HG02588 (cell line): ENCODE measurements at regions not wholly inside any gene's neighbourhood (a gene's known extent, or its start where the extent isn't known, plus 50 kb on each side); places are given as distances from the start of the nearest gene placed in this dataset.
A peak's percentile ranks its signal among the peaks of the same experiment; 100 is the strongest.
"Not testable (repeated sequence)": the region's sequence is repeated elsewhere in the genome, so short reads cannot be mapped to it uniquely, and the experiment has no call there.

Source experiments
- ATAC-seq: cut with Tn5 transposase; IDR thresholded peaks from one replicate; pipeline ENCODE4 v1.9.1; 2021; ENCODE audit warnings: mild to moderate bottlenecking, moderate library complexity; ENCODE audit not compliant: unreplicated experiment

GRCh38 chr1:192862271-192862670, 53.4 kb downstream of the RGS2 start:
- no peak for ATAC-seq

DNA sequence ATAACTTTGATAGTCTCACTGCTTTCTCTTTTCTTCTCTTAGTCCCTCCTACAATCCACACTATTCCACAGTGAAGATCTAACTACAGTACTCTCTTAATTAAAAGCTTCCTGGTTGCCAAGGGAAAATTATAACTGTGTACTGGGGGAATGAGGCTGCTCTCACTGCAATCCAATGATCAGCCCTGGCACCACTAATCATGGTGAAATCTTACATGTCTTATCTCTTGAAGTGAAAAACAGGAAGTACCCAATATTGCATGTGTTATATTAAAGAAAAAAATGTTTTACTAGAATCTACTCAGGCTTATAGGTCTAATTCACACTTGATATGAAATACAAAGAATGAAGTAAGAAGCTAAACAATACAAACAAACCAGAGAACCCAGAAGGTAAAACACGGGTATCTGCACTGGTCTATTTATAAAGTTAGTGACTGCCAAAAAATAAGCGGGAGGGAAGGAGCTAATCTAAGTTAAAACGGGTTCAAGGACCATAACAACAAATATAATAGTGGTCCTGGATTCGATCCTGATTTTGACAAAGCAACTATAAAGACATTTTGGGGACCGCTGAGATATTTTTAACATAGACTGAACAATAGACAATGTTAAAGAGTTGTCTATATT, 57.5 kb downstream of the RGS2 start:
- ATAC-seq: no peak

DNA sequence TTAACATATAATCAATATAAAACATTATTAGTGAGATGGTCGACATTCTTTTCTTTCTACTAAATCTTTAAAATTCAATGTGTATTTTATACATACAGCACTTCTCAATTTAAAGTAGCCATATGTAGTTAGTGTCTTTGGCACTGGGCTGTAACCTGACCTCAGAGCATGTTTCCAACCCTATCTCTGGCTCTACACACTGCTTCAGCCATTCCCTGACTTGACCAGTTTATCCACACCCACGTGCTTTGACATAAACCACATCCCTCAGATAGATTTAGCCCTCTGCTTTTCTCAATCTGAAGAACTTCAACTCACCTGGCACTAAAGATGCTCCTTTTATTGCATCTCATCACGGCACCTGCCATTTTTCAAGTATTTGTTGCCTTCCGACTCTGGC, 58.3 kb downstream of the RGS2 start:
- ATAC-seq: no peak

GRCh38 chr1:192869308-192869940, 60.6 kb downstream of the RGS2 start:
- no peak for ATAC-seq

DNA sequence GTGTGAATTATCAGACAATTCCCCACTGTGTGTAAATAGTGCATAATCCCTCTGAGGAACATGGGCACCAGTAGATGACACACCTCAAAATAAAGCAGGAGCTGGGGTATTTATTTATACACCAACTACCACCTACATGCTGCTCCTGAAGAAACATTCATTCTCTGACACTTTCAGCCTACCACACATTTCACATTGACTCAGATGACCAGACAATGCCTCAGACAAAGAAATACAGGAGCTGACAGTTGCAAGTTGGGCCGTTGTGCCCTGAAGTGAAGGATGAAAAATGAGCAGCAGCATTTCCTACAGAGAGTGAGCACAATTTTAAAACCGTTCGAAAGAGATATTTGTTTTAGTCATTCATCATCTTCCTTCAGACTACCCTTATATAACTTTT, 63.2 kb downstream of the RGS2 start:
- no peak for ATAC-seq

- ATAC-seq: no peak
Measured at GRCh38 chr1:192873836-192874235, 65.0 kb downstream of the RGS2 start.

- ATAC-seq: no peak
Measured at GRCh38 chr1:192876633-192877032, 67.8 kb downstream of the RGS2 start.

DNA sequence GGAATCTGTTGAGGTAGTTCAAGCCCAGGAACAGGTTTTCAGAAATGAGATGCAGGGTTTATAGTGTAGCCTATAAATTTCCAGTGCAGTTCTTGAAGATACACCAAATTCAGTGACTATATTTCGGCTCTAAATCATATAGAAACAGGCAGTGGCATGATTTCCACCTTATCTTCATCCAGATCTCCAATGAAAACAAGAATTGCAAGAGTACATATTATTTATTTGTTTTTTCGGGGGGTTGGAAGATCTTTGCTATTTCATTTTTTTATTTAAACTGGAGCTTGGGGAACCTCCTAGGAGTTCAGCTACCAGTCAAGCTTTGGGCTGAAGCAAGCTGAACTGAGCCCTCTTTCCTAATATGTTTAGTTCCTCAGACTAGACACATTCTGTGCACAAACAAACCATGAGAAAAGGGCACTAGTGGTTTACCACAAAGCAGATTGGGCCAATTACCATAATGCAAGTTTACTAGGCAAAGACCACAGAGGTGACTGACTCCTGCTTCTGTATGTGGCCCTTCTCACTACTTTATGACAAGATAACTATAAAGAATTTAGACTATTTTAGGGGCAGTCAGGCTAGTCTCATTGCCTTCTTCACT, 68.5 kb downstream of the RGS2 start:
- ATAC-seq: peak; percentile 54

GRCh38 chr1:192878249-192878648, 69.4 kb downstream of the RGS2 start:
- no peak for ATAC-seq

GRCh38 chr1:192879406-192879805, 70.6 kb downstream of the RGS2 start:
- no peak for ATAC-seq

GRCh38 chr1:192880231-192880630, 71.4 kb downstream of the RGS2 start:
- no peak for ATAC-seq

GRCh38 chr1:192884241-192884640, 75.4 kb downstream of the RGS2 start:
- ATAC-seq: no peak

- not testable (repeated sequence) for ATAC-seq
Measured at GRCh38 chr1:192885387-192885786, 76.5 kb downstream of the RGS2 start.

GRCh38 chr1:192887426-192887825, 78.6 kb downstream of the RGS2 start:
- no peak for ATAC-seq

DNA sequence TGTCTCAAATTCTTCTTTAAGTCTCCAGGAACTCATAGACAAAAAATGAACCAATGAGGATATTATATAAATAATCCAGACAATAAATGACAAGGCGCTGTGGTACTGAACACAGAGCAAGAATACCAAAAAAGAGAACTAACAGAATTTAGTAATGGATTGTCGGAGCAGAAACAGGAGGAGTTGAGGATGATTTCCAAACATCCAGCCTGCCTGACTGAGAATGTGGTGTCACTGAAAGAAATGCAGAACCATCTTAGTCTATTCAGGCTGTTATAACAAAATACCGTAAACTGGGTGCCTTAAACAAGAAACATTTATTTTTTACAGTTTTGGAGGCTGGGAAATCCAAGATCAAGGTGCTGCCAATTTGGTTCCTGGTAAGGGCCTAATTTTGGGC, 79.7 kb downstream of the RGS2 start:
- ATAC-seq: no peak

DNA sequence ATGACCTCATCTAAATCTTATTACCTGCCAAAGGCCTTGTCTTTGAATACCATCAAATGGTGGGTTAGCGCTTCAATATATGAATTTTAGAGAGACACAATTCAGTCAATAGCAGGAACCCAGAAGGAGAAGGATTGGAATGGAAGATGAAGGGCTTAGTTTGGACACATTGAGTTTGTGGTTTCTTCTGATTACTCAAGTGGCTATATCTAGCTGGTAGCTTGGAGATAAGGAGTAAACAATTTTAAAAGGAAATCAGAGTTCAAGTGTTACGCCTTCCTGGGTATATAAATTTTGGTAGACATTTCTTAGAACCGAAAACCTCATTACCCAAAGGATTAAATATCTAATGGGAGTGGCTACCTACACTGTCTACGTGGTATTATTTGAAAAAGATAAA, 80.2 kb downstream of the RGS2 start:
- ATAC-seq: no peak

DNA sequence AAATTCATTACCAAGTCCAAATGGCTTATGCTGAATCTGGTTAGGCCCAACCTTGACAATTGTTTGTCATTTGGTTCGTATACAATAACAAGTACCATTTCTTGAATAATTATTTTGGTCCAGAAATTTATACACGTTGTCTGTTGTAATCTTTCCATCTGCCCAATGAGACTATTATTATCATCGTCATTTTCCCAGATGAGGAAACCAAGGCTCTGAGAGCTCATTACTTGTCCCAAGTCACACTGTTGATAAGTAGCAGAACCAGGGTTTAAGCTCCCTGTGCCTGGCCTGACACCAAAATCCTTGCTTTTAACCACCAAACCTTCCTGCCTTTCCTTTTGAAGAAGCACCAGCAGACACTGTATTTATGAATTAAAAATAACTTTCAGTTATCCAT, 81.3 kb downstream of the RGS2 start:
- ATAC-seq: no peak

GRCh38 chr1:192892934-192893333, 84.1 kb downstream of the RGS2 start:
- ATAC-seq: no peak

GRCh38 chr1:192895487-192895886, 86.6 kb downstream of the RGS2 start:
- not testable (repeated sequence) for ATAC-seq

DNA sequence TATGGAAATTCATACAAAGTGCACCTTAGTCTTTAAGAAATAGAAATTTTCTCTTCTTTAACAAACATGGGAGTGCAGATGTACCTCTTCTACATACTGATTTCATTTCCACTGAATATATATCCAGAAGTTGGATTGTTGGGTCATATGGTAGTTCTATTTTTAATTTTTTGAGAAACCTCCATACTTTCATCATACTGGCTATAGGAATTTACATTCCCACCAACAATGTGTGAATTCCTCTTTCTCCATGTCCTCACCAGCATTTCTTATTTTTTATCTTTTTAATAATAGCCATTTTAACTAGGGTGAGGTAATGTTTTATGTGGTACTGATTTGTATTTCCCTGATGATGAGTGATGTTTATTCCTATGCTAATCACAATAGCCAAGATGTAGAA, 87.5 kb downstream of the RGS2 start:
- ATAC-seq: no peak

- ATAC-seq: no peak
Measured at GRCh38 chr1:192901500-192901899, 92.7 kb downstream of the RGS2 start.

- no peak for ATAC-seq
Measured at GRCh38 chr1:192903142-192903541, 94.3 kb downstream of the RGS2 start.
